ENCODE measurements at regions not wholly inside any gene's neighbourhood (a gene's known extent, or its start where the extent isn't known, plus 50 kb on each side); places are given as distances from the start of the nearest gene placed in this dataset.
A peak's percentile ranks its signal among the peaks of the same experiment; 100 is the strongest.

DNA sequence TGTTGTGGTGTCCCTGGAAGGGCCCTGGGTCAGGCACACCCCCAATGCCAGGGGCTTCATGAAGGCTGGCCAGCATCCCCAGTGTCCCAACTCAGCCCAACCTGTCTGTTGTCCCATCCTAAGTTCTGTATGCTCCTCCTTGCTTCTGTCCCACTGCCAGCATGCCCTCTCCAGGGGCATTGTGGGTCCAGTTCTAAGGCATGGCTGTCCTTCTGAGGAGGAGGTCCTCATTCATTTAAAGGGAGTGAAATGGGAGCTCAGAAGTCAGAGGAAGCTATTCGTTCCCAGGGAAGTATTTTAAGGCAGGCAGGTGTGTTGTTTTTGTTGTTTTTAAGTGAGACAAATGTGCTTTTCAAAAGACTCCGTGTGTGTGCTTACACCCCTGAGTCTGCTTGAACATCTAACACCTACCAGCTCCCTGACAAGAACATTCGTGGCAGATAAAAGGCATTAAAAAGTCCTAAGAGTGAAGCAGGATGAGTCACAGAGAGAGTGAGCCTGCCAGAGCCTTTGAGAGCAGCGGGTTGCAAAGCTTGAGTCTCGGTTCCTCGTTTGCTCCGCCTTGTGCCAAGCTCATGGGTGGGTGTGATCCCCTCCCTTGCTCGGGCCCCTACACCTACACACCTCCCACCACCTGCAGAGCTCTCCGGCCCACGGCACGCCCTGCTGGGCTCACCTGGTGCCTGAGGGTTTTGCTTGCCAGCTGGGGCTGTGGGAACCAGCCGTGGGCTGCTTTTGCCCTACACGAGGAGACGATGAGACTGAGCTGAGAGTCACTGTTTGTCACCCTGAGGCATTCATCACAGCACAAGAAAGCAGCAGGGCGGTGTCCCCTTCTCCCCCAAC, 183.4 kb upstream of the TOPAZ1 start:
- peak; percentile 30 to 35 for DNase-seq

DNA sequence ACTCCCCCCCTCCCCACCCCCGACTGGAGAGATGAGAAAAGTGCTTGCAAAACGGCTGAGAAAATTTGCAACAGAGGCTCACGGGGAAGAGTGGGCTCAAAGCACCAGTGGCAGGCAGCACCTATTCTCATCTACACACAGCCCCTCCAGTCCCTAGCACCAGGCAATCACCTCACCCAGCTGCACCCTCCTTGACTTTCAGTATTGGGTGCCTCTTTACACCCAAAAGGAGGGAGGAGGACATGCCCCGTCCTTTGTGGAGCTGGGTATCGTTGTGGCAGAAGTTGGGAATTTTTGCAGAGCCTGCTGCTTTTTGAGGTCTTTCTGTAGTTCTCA, 182.8 kb upstream of the TOPAZ1 start:
- DNase-seq, result no peak

DNA sequence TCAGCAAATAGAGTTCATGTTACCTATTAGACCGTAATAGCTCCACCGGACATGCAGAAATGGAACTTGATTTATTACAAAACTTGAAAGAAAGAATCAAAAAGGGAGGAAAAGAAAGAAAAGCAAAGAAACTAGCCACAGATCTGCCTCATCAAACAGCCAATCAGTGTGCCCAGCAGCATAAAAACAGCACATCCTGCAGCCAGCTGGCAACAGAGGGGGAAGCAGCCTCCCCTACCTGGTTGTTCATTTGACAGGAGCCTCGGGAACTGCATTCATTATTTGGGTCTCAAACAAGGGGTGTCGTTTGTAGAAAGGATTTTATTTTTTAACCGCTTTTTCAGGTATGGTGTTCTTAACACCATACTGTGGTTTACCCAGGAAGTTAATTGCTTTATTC, 181.5 kb upstream of the TOPAZ1 start:
- no peak for DNase-seq

DNA sequence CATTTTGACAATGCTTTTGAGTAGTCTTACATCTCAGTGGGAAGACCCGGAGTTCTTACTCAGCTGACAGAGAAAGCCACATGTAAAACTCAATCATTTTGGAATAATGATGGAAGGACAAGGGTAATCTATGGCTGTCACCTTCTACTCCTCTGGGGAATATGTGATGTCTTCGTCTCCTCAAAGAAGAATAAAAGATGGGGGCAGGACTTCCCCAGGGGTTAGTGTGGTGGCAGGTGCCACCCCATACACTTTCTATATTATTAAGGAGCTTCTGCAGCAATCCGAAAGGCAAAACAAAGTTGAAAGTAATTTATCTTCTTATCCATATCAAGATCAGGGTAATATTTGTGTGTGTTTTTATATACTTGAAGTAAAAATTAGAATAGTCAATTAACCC, 180.4 kb upstream of the TOPAZ1 start:
- no peak for DNase-seq

DNA sequence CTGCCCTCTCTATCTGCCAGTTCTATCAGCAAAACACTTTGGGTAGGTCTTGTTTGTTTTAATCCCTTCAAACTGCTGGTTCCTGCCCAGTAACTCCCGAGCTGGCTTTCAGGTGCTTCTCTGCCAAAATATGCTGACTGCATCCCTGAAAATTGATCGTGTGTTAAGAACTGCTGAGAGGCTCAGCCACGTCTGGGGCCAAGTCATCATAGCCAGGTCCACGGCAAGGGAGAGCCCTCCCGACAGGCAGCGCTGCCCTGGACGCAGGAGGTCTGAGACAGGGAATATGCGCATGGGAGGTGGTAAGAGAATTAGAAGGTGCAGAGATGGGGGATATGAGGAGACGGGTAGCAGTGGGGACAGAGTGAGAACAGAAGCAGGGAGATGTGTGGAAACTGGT, 179.7 kb upstream of the TOPAZ1 start:
- no peak for DNase-seq

DNA sequence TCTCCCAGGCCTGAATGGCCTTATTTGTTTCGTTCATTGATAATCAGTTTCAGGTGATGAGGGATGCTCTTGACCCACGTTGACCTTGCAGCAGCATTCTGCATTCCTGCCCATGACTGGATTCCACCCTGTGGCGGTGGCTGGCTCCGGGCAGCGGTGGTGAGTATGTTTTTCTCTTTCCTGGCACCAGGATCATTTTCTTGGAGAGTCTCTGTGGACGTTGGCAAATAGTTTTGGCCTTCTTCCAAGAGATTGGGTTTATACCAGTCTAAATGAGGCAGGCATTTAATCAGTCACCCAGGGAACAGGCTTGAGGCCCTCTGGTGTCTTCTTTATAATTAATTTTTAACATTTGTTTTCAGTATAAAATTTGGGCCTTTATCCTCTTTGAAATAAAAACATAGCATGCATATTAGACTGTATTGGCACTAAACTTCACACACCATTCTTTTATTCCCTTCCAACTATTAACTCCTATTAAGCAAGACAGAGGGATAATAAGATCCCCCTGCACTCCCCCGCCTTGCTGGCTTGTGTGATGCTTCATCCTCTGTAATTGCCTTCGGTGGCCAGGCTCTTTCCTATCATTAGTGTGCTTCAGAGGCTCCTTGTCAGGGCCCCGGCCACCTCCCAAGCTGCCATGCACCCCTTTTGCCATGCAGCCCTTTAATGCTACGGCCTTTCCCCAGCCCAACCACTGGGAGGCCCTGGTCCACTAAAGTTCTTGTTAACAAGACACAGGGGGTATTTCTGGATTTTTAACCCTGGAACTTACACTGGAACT, 176.2 kb upstream of the TOPAZ1 start:
- no peak for DNase-seq

DNA sequence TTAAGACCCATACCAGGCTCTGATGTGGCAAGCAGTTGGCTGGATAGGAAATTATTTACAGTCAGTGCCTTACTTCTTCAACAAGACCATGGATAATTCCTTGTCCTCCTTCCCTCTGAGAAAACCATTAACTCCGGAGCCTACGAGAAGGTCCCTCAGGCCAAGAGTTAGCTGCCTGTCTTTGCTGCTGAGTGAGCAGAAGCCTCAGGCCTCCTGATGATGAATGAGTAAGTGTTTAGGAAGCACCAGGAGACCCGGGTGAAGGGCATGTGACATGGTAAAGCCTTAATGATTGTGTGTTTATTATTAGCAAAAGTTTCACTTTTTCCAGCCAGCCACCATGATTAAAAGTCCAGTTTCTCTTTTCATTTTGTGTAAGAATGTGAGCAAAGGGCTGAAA, 174.9 kb upstream of the TOPAZ1 start:
- no peak for DNase-seq

DNA sequence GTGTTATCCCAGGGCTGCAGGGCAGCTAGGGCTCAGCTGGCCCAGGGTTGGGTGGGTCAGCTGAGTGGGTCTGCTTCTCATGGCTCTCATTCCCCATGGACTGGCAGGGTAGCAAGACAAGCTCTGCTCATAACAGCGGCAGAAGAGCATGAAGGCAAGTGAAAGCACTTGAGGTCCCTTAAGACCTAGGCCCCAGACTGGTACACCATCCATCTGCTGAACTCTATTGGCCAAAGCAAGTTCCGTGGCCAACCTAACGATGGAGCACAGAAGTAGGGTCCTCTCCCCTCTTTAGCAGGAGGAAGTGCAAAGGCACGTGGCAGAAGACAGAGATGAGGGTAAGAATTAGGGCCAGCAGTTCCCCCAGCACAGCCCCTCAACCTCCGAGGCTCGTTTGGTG, 174.3 kb upstream of the TOPAZ1 start:
- no peak for DNase-seq

DNA sequence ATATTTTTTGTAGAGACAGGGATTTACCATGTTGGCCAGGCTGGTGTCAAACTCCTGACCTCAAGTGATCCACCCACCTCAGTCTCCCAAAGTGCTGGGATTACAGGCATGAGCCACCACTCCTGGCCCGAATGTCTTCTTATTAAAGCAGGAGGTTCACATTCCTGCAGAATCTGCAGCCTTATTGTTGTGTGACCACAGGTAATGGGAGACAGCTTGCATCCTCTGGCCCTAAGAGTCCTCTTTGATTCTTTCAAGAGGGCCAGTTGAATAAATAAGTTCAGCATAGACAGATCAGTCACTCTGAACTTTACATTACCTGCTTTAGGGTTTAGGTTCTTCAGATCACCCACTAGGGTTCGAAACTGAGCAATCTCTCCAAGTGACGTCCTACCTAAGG, 172.9 kb upstream of the TOPAZ1 start:
- DNase-seq, result no peak

DNA sequence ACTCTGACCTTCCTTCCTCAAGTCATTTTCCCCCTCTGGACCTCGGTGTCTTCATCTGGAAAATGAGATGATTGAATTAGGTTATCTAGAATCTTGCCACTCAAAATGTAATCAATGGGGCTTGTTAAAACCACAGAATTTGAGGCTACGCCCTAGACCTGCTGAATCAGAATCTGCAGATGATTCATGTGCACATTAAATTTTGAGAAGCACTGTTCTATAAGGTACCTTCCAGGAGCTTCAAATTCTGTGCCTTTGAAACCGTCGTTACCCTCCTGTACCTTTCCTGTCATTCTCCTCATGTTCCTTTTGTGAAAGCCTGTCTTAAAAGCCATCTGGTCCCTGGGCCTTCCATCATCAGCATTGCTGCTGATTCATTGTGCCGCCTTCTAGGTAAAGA, 172.4 kb upstream of the TOPAZ1 start:
- DNase-seq, result no peak

DNA sequence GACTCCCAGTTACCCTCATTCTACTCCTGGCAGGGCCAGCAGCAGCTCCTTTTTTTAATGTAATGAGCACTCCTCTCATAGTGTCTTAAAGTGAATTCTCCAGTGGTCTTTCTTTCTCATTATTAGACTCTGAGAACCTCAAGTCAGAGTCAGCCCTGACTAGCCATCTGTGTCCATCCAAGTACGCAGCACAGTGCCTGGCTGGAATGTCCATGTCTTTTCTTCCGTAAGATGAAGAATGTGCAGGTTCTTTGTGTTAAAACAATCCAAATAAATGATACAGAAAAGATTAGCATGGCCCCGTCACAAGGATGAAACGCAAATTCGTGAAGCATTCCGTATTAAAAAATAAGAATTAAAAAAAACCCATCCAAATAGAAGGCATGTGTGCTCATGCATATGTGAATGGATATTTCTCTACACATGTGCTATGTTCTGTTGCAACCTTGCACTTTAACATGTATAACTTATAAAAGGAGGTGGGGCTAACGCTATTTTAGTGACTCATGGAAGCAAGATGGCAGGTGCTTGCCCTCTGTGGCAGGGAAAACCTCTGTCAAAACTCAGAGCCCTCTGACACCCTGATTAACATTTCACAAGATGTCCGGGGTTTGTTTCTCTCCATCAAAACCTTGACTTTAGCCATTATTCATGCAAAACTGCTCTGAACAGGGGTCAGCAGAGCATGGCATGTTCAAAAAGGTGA, 170.7 kb upstream of the TOPAZ1 start:
- no peak for DNase-seq

DNA sequence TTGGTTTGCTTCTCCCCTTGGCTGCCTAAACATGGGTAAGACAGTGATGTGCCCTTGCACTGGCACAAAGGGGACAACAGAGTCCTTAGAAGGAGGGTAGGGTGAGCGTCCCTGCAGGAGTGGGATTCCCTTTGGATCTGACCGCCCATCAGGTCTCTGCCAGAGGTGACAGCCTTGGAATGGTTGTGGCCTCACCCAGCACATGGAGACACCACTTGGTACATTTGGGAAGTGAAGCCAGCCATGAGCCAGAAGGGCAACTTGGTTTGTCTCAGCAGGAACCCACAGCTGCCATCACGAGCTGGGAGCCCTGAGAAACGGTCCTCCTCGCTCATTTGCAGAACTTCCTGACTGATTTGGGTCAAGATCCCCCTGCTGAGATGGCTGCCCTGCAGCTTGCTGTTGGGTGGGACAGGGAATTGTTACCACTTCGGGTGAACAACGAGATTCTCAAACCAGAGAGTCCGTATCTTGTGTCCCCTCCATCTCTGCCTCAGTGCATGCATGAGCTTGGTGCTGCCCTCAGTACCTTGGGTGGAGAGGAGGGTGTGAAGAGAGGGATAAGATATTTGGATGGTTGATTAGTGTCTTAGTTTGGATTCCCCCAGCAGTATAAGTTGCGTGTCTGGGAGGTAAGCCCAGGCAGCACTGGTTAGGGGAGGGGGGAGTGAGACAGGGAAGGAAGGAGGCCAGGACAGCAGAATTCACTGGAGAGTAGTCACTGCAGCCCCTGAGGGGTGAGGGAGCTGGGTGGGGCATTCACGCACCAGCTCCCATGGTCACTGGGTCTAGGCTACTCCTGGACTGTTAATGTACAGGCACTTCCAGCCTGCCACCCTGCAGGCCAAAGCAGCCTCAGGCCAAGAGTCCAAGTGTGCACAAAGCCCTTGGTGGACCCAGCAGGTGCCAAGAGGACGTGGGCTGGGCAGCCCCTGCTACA, 168.8 kb upstream of the TOPAZ1 start:
- DNase-seq, result no peak

DNA sequence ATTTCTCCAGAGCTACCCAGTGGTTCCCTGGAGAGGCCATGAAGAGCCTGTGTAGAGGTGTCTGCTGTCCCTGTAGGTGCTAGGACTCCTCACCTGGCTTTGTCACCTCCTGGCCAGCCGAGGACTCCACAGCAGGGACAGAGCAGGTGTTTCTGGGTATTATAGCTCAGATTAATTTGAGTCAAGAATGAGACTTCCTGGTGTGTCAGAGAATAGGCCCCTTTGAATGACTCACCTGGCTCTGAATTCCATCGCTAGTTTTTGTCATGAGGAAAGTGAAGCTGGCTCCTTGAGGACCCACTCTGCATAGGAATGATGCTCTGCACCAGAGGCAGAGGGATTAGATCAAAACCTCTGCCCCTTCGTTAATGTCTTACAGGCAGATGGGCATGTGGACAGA, 167.5 kb upstream of the TOPAZ1 start:
- no peak for DNase-seq

DNA sequence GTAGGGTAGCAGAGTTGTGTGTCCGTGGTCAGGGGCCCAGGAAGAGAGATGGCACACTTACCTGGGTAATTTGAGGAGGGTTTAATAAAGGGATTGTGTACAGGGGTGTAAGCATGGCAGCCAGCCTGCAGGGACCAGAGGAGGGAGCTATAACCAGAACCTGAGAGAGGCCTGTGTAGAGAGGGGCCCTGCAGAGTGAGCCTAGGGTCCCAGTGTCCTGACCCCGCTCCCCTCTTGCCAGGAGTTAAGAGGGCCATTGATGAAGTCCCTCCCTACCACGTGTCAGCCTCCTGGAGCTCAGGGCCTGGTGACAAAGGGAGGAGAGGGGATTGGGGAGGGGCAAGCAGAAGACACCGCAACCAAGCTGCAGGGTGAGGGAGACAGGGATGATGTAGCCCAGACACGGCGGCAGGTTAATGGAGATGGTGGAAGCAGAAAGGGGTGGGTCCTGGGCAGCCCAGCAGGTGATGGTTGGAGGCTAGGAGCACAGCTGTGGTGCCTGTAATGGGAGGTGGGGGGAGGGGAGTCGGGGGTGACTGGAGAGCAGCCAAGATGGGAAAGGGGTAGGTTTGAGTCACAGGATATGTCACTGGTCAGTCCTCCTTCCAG, 165.4 kb upstream of the TOPAZ1 start:
- no peak for DNase-seq

DNA sequence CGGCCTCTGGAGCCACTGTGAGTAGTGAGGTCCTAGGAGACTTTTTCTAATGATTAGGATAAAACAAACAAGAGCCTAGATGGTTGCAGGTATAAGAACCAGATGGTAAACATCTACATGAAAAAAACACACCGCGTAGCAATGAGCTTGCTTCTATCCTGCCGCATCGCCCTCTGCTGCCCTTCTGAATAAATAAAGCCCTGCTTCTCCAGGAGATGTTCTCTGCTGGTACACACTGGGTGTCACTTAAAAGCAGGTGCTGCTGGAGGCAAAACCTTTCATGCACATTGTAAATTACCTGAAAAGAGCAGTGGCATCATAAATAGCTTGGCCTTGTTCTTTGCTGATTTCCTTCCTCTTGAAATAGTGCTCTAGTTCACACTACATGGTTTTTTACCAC, 164.4 kb upstream of the TOPAZ1 start:
- DNase-seq, result no peak

DNA sequence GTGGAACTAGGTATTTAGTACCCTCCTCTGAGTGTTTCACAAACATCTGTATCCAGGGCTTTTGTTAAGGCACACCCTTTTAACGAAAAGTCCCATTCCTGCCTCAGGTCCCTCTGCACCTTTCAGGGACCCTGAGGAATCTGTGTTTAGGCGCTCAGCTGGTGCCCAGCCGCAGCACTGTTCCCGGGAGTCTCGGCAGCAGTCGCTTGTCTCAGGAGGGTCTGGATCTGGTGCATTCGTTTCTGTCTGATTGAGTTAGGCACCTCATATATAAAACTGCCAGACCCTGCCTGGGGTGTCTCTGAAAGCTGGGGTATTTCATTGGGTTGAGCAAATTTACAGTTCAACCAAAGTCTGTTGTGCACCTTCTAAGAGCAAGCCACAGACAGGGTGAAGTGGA, 162.8 kb upstream of the TOPAZ1 start:
- DNase-seq, result no peak

DNA sequence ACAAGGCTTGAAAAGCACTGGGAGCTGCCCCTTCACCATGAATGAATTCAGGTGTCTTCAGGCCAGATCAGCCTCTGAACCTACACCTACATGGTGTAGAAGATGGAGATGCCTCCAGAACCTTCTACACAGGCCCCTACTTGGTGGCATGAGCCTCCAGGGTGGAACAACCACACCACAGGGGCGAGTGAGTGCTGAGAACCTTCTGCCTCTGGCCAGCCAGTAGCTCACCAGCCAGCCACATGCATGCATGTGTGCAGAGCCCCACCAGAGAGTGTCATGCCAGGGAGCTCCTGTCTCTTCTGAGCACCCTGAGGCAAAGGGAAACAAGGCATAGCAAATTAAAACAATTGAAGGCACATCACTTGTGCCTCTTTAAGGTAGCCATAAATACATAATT, 161.8 kb upstream of the TOPAZ1 start:
- DNase-seq, result no peak

DNA sequence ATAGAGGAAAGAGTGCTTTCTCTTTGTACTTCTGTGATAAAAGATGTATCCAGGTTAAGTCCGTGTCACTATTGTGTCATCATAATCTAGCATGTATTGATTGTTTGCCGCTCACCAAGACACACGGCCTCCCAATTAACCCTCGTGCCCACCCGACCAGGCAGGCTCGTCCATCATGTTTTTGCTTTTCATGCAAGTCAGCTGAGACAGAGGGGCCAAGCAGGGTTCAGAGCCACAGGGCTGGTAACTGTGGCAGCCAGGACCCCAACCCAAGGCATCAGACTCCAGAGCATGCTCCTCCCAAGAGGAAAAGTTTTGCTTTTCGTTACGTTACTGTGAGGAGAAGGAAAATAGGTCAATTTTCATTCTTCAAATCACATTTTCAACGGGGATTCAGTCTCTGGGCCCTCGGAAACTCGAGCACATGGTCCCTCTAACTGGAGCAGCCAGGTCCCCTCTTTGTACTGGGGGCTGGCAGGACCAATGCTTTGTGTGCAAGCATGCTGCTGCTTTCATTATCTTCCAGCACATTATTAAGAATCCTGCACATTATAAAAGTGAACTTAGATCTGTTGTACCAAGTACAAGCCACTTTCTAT, 161.1 kb upstream of the TOPAZ1 start:
- no peak for DNase-seq

DNA sequence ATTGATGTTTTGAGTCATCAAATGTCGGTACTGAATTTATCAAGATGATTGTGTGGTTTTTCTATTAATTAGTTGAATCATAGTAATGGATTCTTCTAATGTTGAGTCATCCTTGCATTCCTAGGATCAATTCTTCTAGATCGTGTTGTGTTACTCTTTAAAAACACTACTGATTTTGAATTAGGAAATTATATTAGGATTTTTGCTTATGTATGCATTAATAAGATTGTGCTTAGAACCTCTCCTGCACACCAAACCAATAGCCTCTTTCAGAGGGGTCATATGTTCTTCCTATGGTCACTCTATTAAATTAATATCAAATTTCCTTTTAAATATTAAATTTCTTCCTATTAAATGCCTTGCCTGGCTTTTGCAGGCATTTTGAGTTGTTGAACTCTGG, 151.7 kb upstream of the TOPAZ1 start:
- no peak for DNase-seq

DNA sequence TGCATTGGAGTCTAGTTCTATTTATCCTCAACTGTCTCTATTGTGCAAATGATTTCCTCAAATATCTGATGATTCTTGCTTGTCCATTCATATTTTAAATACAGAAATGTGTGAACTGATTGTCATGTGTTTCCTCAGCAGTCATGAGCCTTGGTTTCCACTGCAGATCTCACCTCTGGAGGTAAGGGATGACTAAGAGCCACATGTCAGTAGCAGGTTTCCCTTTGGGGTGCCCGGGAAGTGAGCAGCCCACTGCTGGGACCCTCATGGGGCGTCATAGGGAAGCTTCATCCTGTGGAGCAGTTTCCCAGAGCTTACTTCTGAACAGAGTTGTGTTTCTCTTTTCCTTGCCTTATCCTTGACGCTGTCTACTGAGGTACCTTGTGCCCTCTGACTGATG, 149.2 kb upstream of the TOPAZ1 start:
- DNase-seq, result no peak

DNA sequence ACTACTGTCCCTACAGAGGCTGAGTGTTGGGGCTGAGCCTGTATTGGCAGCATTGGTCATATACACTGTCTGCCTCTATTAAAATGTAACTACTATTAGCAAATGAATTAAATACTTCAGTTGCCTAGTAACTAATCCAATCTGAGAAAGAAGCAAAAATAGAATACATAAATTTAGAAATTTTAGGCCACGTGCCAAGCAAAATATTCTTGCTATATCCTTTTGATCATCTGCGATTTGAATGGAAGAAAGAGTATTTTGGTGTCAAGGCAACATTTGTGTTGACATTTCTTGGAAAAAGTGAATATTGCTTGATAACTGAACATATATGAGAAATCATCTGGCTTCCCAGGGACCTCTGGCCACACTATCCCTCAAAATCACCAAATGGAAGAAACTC, 148.2 kb upstream of the TOPAZ1 start:
- no peak for DNase-seq
